AG04449 (cell line): ENCODE measurements at regions not wholly inside any gene's neighbourhood (a gene's known extent, or its start where the extent isn't known, plus 50 kb on each side); places are given as distances from the start of the nearest gene placed in this dataset.

ENCODE experiments used
- CTCF ChIA-PET: fragments of 350-600 bp; formaldehyde crosslinking; extraction: SDS; loops from one replicate; lab custom pipeline; 2021; ENCODE audit warnings: antibody characterized with exemption; lab: Yijun Ruan, JAX
- POLR2A ChIA-PET: fragments of 400-600, 350-600 bp; formaldehyde crosslinking; extraction: SDS; loops from one replicate; lab custom pipeline; 2020; ENCODE audit warnings: antibody characterized with exemption, inconsistent platforms; lab: Yijun Ruan, JAX
- DNase-seq: peaks from one replicate; pipeline ENCODE4 v3.0.0-alpha.2; 2010; ENCODE audit warnings: low read depth, low spot score
- H3K4me3 ChIP-seq: 2 replicates; pipeline ENCODE4 v1.5.1; 2011; ENCODE audit warnings: low read depth, mild to moderate bottlenecking, control low read depth, low read length
- CTCF ChIP-seq: IDR thresholded peaks from one replicate; pipeline ENCODE4 v1.5.1; 2011; ENCODE audit warnings: mild to moderate bottlenecking, moderate library complexity, low read length, control low read depth, inconsistent platforms; ENCODE audit not compliant: insufficient read depth; ENCODE audit errors: missing control alignments

DNA sequence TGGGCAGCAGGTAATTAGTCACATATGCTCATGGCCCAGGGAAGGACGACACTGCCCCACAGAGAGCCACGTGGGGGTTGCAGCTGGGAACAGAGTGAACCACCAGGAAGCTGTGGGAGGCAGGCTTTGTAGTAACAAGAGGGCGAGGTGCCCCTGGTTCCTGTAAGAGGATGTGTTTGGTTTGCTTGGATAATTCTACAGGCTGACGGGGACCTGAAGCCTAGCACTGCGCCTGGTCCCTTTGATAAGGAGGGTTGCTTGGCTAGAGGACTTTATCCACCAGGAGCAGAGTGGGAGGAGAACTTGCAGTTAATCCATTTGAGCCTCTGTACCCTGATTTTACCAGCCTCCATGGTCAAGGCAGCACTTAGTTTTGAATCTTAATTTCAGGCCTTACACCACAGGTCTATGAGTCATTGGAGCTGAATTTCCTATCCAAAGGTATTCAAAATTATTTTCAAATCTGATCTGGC is 67.4 kb upstream of the CLDN10 start:
- DNase-seq: no peak
- no peak overlapping the region for H3K4me3 ChIP-seq
- no peak for TF ChIP-seq CTCF
- POLR2A ChIA-PET: no interaction called here
- CTCF ChIA-PET: interaction anchor here (0.6 to 1.6 kb wide), 4 partner anchors 9 to 809 kb away, joined by 3 to 7 read pairs (median 3); no protein-coding TSS in a partner anchor

- ChIA-PET CTCF (interaction anchor here (0.6 to 1.6 kb wide), 4 partner anchors 9 to 810 kb away, joined by 3 to 7 read pairs (median 3); no protein-coding TSS in a partner anchor), POLR2A (no interaction called here)
- no peak overlapping the region for H3K4me3 ChIP-seq
- no peak for TF ChIP-seq CTCF
- DNase-seq: no peak
Observed at GRCh38 chr13:95485518-95486144, 66.9 kb upstream of the CLDN10 start.

GRCh38 chr13:95492044-95492801 is 60.3 kb upstream of the CLDN10 start:
- no peak for DNase-seq
- no peak for TF ChIP-seq CTCF
- POLR2A ChIA-PET: no interaction called here
- CTCF ChIA-PET: interaction anchor here (1.0 to 3.7 kb wide), 6 partner anchors 10 to 342 kb away, joined by 3 to 23 read pairs (median 4); no protein-coding TSS in a partner anchor
- no peak overlapping the region for H3K4me3 ChIP-seq

- no peak for DNase-seq
- POLR2A ChIA-PET: no interaction called here
- CTCF ChIA-PET: interaction anchor here (0.6 to 3.7 kb wide), 6 partner anchors 9 to 340 kb away, joined by 3 to 23 read pairs (median 4); no protein-coding TSS in a partner anchor
- H3K4me3 ChIP-seq: no peak overlapping the region
- peak; percentile 59 for TF ChIP-seq CTCF
Observed at GRCh38 chr13:95494082-95494681, 58.3 kb upstream of the CLDN10 start.

DNA sequence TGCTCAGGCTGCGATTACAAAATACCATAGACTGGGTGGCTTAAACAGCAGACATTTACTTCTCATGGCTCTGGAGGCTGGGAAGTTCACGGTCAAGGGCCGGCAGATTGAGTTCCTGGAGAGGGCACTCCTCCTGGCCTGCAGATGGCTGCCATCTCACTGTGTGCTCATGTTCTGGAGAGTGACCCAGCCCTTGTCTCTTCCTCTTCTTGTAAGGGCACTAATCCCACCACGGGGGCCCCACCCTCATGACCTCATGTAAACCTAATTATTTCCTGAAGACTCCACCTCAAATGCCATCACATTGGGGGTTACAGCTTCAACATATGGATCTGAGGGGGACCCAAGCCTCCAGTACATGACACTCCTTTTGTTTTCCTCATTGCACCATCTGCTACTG is 56.0 kb upstream of the CLDN10 start:
- POLR2A ChIA-PET: no interaction called here
- no peak for TF ChIP-seq CTCF
- no peak for DNase-seq
- no peak overlapping the region for H3K4me3 ChIP-seq
- CTCF ChIA-PET: interaction anchor here (0.8 to 1.5 kb wide), 3 partner anchors 40 to 337 kb away, joined by 3 to 6 read pairs (median 5); no protein-coding TSS in a partner anchor

DNA sequence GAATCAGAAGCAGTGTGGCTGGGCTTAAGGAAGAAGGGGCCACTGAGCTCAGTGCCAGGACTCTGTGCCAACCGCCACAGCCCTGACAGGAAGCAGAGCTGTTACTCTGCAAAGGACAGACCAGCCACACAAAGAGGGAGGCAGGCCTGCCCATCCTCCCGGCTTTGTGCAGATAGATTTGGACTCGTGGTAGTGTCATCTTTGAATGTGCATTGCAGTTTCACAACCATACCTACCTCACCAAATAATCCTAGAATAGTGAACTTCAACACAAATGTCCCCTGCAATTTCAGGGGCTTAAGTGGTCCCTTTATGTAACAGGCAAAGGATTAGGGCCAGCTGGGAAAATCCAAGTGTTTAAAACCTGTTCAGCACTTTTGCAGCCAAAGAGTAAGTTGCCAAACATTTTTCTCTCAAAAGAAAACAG is 55.1 kb upstream of the CLDN10 start:
- ChIA-PET POLR2A (no interaction called here), CTCF (interaction anchor here (0.7 to 1.3 kb wide), 2 partner anchors 39 to 336 kb away, joined by 3 to 6 read pairs; no protein-coding TSS in a partner anchor)
- DNase-seq: no peak
- no peak for TF ChIP-seq CTCF
- no peak overlapping the region for H3K4me3 ChIP-seq
